ENCODE measurements at regions not wholly inside any gene's neighbourhood (a gene's known extent, or its start where the extent isn't known, plus 50 kb on each side); places are given as distances from the start of the nearest gene placed in this dataset.

DNA sequence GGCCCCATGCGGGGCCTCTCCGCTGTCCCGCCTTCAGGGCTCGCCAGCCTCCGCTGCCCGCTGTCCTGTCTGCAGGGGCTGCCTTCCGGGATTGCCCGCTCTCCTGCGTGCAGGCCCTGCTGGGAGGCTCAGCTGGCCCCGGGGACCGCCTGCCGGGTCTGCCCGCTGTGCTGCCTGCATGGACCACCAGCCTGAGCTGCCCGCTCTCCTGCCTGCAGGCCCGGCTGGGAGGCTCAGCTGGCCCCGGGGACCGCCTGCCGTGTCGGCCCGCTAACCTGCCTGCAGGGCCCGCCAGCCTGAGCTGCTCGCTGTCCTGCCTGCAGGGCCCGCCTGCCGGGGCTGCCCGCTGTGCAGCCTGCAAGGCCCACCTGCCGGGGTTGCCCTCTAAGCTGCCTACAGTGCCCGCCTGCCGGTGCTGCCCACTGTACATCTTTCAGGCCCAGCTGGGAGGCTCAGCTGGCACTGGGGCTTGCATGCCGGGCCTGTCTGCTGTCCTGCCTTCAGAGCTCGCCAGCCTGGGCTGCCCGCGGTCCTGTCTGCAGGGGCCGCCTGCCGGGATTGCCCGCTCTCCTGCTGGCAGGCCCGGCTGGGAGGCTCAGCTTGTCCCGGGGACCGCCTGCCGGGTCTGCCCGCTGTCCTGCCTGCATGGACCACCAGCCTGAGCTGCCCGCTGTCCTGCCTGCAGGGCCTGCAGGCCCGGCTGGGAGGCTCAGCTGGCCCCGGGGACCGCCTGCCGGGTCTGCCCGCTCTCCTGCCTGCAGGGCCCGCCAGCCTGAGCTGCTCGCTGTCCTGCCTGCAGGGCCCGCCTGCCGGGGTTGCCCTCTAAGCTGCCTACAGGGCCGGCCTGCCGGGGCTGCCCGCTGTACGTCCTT is 165.1 kb downstream of the GLRX3 start:
- H3K27me3 ChIP-seq (ENCODE audit: control insufficient read depth, insufficient read depth, low read length), result no peaks in the 10 kb centered on the region
- intact Hi-C loops (cut with micrococcal nuclease; ENCODE audit: unreplicated experiment) (no loop called here), in situ Hi-C loops (cut with HindIII; ENCODE audit: low pct_unique_long_range_greater_than_20kb, low sequenced_read_pairs) (no loop called here)
- H3K4me1 ChIP-seq (ENCODE audit: control insufficient read depth, insufficient read depth, low read length), result no peaks in the 10 kb centered on the region
- no peak for ATAC-seq
- TF ChIP-seq, protein P1, sequence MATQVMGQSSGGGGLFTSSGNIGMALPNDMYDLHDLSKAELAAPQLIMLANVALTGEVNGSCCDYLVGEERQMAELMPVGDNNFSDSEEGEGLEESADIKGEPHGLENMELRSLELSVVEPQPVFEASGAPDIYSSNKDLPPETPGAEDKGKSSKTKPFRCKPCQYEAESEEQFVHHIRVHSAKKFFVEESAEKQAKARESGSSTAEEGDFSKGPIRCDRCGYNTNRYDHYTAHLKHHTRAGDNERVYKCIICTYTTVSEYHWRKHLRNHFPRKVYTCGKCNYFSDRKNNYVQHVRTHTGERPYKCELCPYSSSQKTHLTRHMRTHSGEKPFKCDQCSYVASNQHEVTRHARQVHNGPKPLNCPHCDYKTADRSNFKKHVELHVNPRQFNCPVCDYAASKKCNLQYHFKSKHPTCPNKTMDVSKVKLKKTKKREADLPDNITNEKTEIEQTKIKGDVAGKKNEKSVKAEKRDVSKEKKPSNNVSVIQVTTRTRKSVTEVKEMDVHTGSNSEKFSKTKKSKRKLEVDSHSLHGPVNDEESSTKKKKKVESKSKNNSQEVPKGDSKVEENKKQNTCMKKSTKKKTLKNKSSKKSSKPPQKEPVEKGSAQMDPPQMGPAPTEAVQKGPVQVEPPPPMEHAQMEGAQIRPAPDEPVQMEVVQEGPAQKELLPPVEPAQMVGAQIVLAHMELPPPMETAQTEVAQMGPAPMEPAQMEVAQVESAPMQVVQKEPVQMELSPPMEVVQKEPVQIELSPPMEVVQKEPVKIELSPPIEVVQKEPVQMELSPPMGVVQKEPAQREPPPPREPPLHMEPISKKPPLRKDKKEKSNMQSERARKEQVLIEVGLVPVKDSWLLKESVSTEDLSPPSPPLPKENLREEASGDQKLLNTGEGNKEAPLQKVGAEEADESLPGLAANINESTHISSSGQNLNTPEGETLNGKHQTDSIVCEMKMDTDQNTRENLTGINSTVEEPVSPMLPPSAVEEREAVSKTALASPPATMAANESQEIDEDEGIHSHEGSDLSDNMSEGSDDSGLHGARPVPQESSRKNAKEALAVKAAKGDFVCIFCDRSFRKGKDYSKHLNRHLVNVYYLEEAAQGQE (IDR thresholded peaks at IDR 0.05; ENCODE audit: insufficient read depth in 1 of 2, low read depth in 2 of 2, low read length in 1 of 2), result no peak
- TF ChIP-seq TCF7L2 (IDR thresholded peaks at IDR 0.05; ENCODE audit: low read depth, low read length) (no peak), SIN3A (IDR thresholded peaks at IDR 0.05; ENCODE audit: borderline replicate concordance, insufficient read depth, low read depth, low read length) (no peak), POLR2AphosphoS5 (IDR thresholded peaks at IDR 0.05; ENCODE audit: low read depth, low read length) (no peak)
- TF ChIP-seq, protein P2, sequence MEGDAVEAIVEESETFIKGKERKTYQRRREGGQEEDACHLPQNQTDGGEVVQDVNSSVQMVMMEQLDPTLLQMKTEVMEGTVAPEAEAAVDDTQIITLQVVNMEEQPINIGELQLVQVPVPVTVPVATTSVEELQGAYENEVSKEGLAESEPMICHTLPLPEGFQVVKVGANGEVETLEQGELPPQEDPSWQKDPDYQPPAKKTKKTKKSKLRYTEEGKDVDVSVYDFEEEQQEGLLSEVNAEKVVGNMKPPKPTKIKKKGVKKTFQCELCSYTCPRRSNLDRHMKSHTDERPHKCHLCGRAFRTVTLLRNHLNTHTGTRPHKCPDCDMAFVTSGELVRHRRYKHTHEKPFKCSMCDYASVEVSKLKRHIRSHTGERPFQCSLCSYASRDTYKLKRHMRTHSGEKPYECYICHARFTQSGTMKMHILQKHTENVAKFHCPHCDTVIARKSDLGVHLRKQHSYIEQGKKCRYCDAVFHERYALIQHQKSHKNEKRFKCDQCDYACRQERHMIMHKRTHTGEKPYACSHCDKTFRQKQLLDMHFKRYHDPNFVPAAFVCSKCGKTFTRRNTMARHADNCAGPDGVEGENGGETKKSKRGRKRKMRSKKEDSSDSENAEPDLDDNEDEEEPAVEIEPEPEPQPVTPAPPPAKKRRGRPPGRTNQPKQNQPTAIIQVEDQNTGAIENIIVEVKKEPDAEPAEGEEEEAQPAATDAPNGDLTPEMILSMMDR (IDR thresholded peaks at IDR 0.05), result no peak
- no peak overlapping the region for H3K4me3 ChIP-seq (ENCODE audit: low read depth in 2 of 2, low read length in 2 of 2)
- no peaks in the 10 kb centered on the region for H3K36me3 ChIP-seq (ENCODE audit: control insufficient read depth, insufficient read depth, low read length)
- 0 out of 2 replicates have a peak, but pooled peaks cover 3% of the 10 kb centered on the region for H3K9me3 ChIP-seq (ENCODE audit: control insufficient read depth, insufficient read depth, low read depth, low read length)
- POLR2A ChIA-PET, result no interaction called here
- BruUV-seq (replicated peaks), result no TSS peak
- CTCF ChIA-PET, result no interaction called here
- no peak for DNase-seq (ENCODE audit: low read depth, low spot score)
- no peak overlapping the region for H3K27ac ChIP-seq (ENCODE audit: low read length)

DNA sequence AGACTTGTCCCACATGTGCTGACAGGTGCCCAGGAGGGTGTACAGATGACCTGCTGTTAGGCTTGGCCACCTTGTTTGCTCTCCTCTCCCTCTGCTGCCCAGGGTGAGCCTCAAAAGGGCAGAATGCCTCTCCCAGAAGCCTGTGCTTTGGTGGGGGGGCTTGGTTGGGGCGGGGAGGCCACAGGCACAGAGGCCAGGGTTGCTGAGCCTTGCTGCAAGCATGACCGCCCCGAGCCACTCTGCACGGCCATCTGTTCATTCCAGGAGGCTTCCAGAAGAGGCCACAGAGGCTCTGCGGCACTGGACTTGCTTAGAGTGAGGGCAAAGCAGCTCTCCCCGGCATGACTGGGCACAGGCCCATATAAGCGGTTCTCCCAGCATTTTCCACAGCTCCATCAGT is 190.8 kb downstream of the GLRX3 start:
- Histone ChIP-seq H3K27me3 (ENCODE audit: control insufficient read depth, insufficient read depth, low read length) (peaks cover 9% of the 10 kb centered on the region), H3K9me3 (ENCODE audit: control insufficient read depth, insufficient read depth, low read depth, low read length) (no peaks in the 10 kb centered on the region), H3K27ac (ENCODE audit: low read length) (no peak overlapping the region), H3K4me1 (ENCODE audit: control insufficient read depth, insufficient read depth, low read length) (no peaks in the 10 kb centered on the region), H3K4me3 (ENCODE audit: low read depth in 2 of 2, low read length in 2 of 2) (no peak overlapping the region), H3K36me3 (ENCODE audit: control insufficient read depth, insufficient read depth, low read length) (no peaks in the 10 kb centered on the region)
- no peak for TF ChIP-seq POLR2AphosphoS5 (IDR thresholded peaks at IDR 0.05; ENCODE audit: low read depth, low read length)
- TF ChIP-seq SIN3A (IDR thresholded peaks at IDR 0.05; ENCODE audit: borderline replicate concordance, insufficient read depth, low read depth, low read length), result no peak
- TF ChIP-seq, protein P1 (IDR thresholded peaks at IDR 0.05; ENCODE audit: insufficient read depth in 1 of 2, low read depth in 2 of 2, low read length in 1 of 2), result no peak
- TF ChIP-seq, protein P2 (IDR thresholded peaks at IDR 0.05), result no peak
- no peak for TF ChIP-seq TCF7L2 (IDR thresholded peaks at IDR 0.05; ENCODE audit: low read depth, low read length)
- in situ Hi-C loops (cut with HindIII; ENCODE audit: low pct_unique_long_range_greater_than_20kb, low sequenced_read_pairs) (no loop called here), intact Hi-C loops (cut with micrococcal nuclease; ENCODE audit: unreplicated experiment) (no loop called here)
- ChIA-PET POLR2A (no interaction called here), CTCF (no interaction called here)
- ATAC-seq, result no peak
- no peak for DNase-seq (ENCODE audit: low read depth, low spot score)
- BruUV-seq (replicated peaks), result no TSS peak
